ENCODE measurements at regions not wholly inside any gene's neighbourhood (a gene's known extent, or its start where the extent isn't known, plus 50 kb on each side); places are given as distances from the start of the nearest gene placed in this dataset.

GRCh38 chr12:66860752-66861750 is 182.2 kb upstream of the GRIP1 start:
- 30 to 31% methylated on average over 5 of the region's 5 CpGs for WGBS, 2 donors
- TF ChIP-seq CTCF (IDR thresholded peaks at IDR 0.05) (peak; percentile 51 to 86 (median 83)), EP300 (IDR thresholded peaks at IDR 0.05) (no peak)
- no peaks in the 10 kb centered on the region for H3K9me3 ChIP-seq
- no peak overlapping the region for H3K4me3 ChIP-seq
- H3K4me1 ChIP-seq, result no peaks in the 10 kb centered on the region
- DNase-seq (ENCODE audit: low spot score in 2 of 2), result peak; percentile 40 to 74
- no peaks in the 10 kb centered on the region for H3K27me3 ChIP-seq
- no peak overlapping the region for H3K27ac ChIP-seq
- H3K36me3 ChIP-seq, result no peaks in the 10 kb centered on the region

- TF ChIP-seq POLR2A (IDR thresholded peaks at IDR 0.05) (no peak), CTCF (IDR thresholded peaks at IDR 0.05) (no peak), EP300 (IDR thresholded peaks at IDR 0.05) (no peak)
- Histone ChIP-seq H3K4me3 (no peak overlapping the region), H3K4me1 (no peaks in the 10 kb centered on the region), H3K27me3 (no peaks in the 10 kb centered on the region), H3K27ac (no peak overlapping the region), H3K36me3 (no peaks in the 10 kb centered on the region), H3K9me3 (no peaks in the 10 kb centered on the region)
- WGBS, 2 donors, result 70 to 88% methylated on average over 3 of the region's 3 CpGs
- DNase-seq (ENCODE audit: low spot score in 2 of 2), result no peak
Measured at GRCh38 chr12:66862356-66862985, 183.6 kb upstream of the GRIP1 start.

GRCh38 chr12:66863276-66863675 is 184.4 kb upstream of the GRIP1 start:
- WGBS, 2 donors, result 53 to 63% methylated on average over 1 of the region's 1 CpG
- Histone ChIP-seq H3K4me3 (no peak overlapping the region), H3K4me1 (no peaks in the 10 kb centered on the region), H3K27ac (no peak overlapping the region), H3K27me3 (no peaks in the 10 kb centered on the region), H3K36me3 (no peaks in the 10 kb centered on the region), H3K9me3 (no peaks in the 10 kb centered on the region)
- TF ChIP-seq POLR2A (IDR thresholded peaks at IDR 0.05) (no peak), EP300 (IDR thresholded peaks at IDR 0.05) (no peak), CTCF (IDR thresholded peaks at IDR 0.05) (no peak)
- no peak for DNase-seq (ENCODE audit: low spot score in 2 of 2)

GRCh38 chr12:66877925-66878324 is 199.0 kb upstream of the GRIP1 start:
- Histone ChIP-seq H3K27me3 (no peaks in the 10 kb centered on the region), H3K36me3 (no peaks in the 10 kb centered on the region), H3K9me3 (no peaks in the 10 kb centered on the region), H3K4me1 (no peaks in the 10 kb centered on the region), H3K4me3 (no peak overlapping the region), H3K27ac (no peak overlapping the region)
- TF ChIP-seq CTCF (IDR thresholded peaks at IDR 0.05), result no peak
- TF ChIP-seq POLR2A (IDR thresholded peaks at IDR 0.05), result no peak
- no peak for TF ChIP-seq EP300 (IDR thresholded peaks at IDR 0.05)
- no peak for DNase-seq (ENCODE audit: low spot score in 2 of 2)

GRCh38 chr12:66879409-66879808 is 200.5 kb upstream of the GRIP1 start:
- H3K9me3 ChIP-seq, result no peaks in the 10 kb centered on the region
- H3K27me3 ChIP-seq, result no peaks in the 10 kb centered on the region
- TF ChIP-seq EP300 (IDR thresholded peaks at IDR 0.05), result no peak
- no peak for TF ChIP-seq POLR2A (IDR thresholded peaks at IDR 0.05)
- TF ChIP-seq CTCF (IDR thresholded peaks at IDR 0.05), result no peak
- no peak for DNase-seq (ENCODE audit: low spot score in 2 of 2)
- no peak overlapping the region for H3K4me3 ChIP-seq
- no peaks in the 10 kb centered on the region for H3K36me3 ChIP-seq
- H3K27ac ChIP-seq, result no peak overlapping the region
- no peaks in the 10 kb centered on the region for H3K4me1 ChIP-seq
- WGBS, 2 donors, result 72 to 73% methylated on average over 4 of the region's 4 CpGs

Measured in tibial nerve (tissue), 4 donors.